Keratinocyte (primary cell): ENCODE measurements at regions not wholly inside any gene's neighbourhood (a gene's known extent, or its start where the extent isn't known, plus 50 kb on each side); places are given as distances from the start of the nearest gene placed in this dataset.

Experiments
- DNase-seq: peaks from one replicate; pipeline ENCODE4 v3.0.0-alpha.2; 2011; ENCODE audit warnings: low read depth, missing footprints, low spot score
- FAIRE-seq: peaks from 2 replicates; lab custom pipeline; 2011; peaks lifted over from hg19 to GRCh38; lab: Jason Lieb, UNC
- H2AFZ ChIP-seq: 2 replicates; pipeline ENCODE4 v1.6.0; 2012; ENCODE audit warnings: low read length, control low read depth, inconsistent platforms; ENCODE audit not compliant: control insufficient read depth
- H3K27ac ChIP-seq: 2 replicates; pipeline ENCODE4 v1.5.1; 2011; ENCODE audit warnings: low read length; ENCODE audit not compliant: control insufficient read depth, insufficient read depth
- H3K27me3 ChIP-seq: 3 replicates; pipeline ENCODE4 v1.6.0; 2011; ENCODE audit warnings: low read length; ENCODE audit not compliant: control insufficient read depth, insufficient read depth; ENCODE audit errors: extremely low read depth
- H3K36me3 ChIP-seq, 2 experiments: 2 replicates in 1 of 2; 3 replicates in 1 of 2; pipeline ENCODE4 v1.5.1; 2011; ENCODE audit warnings: low read length in 2 of 2, mild to moderate bottlenecking in 1 of 2; ENCODE audit not compliant: control insufficient read depth in 2 of 2, insufficient read depth in 2 of 2; ENCODE audit errors: extremely low read depth in 1 of 2
- H3K4me1 ChIP-seq: 3 replicates; pipeline ENCODE4 v1.5.1; 2011; ENCODE audit warnings: low read length; ENCODE audit not compliant: control insufficient read depth, insufficient read depth; ENCODE audit errors: extremely low read depth
- H3K4me2 ChIP-seq: 3 replicates; pipeline ENCODE4 v1.6.0; 2011; ENCODE audit warnings: low read depth, low read length; ENCODE audit not compliant: control insufficient read depth, insufficient read depth; ENCODE audit errors: extremely low read depth
- H3K4me3 ChIP-seq, 3 experiments: fragments of 200-600 bp in 1 of 3; sonication (generic) in 1 of 3; 2 replicates in 2 of 3; 3 replicates in 1 of 3; pipeline ENCODE4 v1.5.1; 2011 to 2016; ENCODE audit warnings: low read length in 3 of 3, mild to moderate bottlenecking in 3 of 3, control low read depth in 2 of 3, inconsistent platforms in 1 of 3, low read depth in 1 of 3, mixed read lengths in 1 of 3, mixed run types in 1 of 3, moderate library complexity in 1 of 3; ENCODE audit not compliant: control insufficient read depth in 2 of 3, insufficient read depth in 2 of 3; ENCODE audit errors: extremely low read depth in 1 of 3
- H3K79me2 ChIP-seq: 2 replicates; pipeline ENCODE4 v1.6.0; 2012; ENCODE audit warnings: low read length; ENCODE audit not compliant: control insufficient read depth, insufficient read depth
- H3K9ac ChIP-seq: 3 replicates; pipeline ENCODE4 v1.6.0; 2011; ENCODE audit warnings: low read length; ENCODE audit not compliant: control insufficient read depth, insufficient read depth; ENCODE audit errors: extremely low read depth
- H3K9me1 ChIP-seq: 3 replicates; pipeline ENCODE4 v1.6.0; 2011; ENCODE audit warnings: low read length; ENCODE audit not compliant: control insufficient read depth, insufficient read depth; ENCODE audit errors: extremely low read depth
- H3K9me3 ChIP-seq: 2 replicates; pipeline ENCODE4 v1.5.1; 2012; ENCODE audit warnings: low read depth, low read length; ENCODE audit not compliant: control insufficient read depth
- H4K20me1 ChIP-seq: 3 replicates; pipeline ENCODE4 v1.6.0; 2011; ENCODE audit warnings: low read length; ENCODE audit not compliant: control insufficient read depth, insufficient read depth; ENCODE audit errors: extremely low read depth
- EZH2 ChIP-seq: IDR thresholded peaks from one replicate; pipeline ENCODE4 v1.6.1; 2012; ENCODE audit warnings: inconsistent platforms, mild to moderate bottlenecking, low read length, moderate library complexity
- dilution Hi-C: fragments of 300-500 bp; cut with MboI; formaldehyde crosslinking; loops from one replicate; pipeline ENCODE4 v1.7.0; 2020; ENCODE audit warnings: low sequenced_read_pairs; ENCODE audit not compliant: extremely low pct_ligation_motif_present
- TF ChIP-seq, protein P1 (sequence below), 3 experiments: IDR thresholded peaks in 1 of 3; conservative IDR thresholded peaks in 1 of 3; optimal IDR thresholded peaks in 1 of 3; 2 replicates in 2 of 3; 3 replicates in 1 of 3; pipeline versions ENCODE3 to v1.5.1; 2011; ENCODE audit warnings: low read length in 3 of 3, mild to moderate bottlenecking in 3 of 3, moderate library complexity in 2 of 3, control low read depth in 1 of 3, inconsistent platforms in 1 of 3; ENCODE audit not compliant: insufficient read depth in 2 of 3; ENCODE audit errors: extremely low read depth in 1 of 3

DNA sequence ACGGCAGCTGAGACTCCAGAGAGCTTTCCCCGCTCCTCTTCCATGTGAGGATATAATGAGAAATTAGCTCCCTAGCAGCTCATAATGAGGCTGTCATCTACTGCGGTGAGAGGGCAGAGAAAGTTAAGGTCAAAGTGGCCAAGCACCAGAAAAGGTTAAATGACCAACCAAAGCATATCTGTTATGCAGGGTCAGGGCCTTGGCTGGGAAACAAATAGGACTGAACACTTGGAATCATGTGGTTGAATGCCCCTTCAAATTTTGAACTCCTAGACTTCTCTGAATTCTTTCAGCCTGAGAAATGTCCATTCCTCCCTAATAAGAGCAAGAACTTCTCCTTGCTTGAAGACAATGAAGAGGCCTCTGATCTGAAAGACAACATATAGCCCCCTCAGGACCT, 115.9 kb downstream of the TM2D1 start:
- H3K9me3 ChIP-seq, result no peaks in the 10 kb centered on the region
- TF ChIP-seq, protein P1, sequence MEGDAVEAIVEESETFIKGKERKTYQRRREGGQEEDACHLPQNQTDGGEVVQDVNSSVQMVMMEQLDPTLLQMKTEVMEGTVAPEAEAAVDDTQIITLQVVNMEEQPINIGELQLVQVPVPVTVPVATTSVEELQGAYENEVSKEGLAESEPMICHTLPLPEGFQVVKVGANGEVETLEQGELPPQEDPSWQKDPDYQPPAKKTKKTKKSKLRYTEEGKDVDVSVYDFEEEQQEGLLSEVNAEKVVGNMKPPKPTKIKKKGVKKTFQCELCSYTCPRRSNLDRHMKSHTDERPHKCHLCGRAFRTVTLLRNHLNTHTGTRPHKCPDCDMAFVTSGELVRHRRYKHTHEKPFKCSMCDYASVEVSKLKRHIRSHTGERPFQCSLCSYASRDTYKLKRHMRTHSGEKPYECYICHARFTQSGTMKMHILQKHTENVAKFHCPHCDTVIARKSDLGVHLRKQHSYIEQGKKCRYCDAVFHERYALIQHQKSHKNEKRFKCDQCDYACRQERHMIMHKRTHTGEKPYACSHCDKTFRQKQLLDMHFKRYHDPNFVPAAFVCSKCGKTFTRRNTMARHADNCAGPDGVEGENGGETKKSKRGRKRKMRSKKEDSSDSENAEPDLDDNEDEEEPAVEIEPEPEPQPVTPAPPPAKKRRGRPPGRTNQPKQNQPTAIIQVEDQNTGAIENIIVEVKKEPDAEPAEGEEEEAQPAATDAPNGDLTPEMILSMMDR (optimal IDR thresholded peaks at IDR 0.05 in 1 of 3, IDR thresholded peaks at IDR 0.05 in 1 of 3, conservative IDR thresholded peaks at IDR 0.05 in 1 of 3; ENCODE audit: extremely low read depth in 1 of 3, insufficient read depth in 2 of 3, low read length in 3 of 3), result no peak
- no peak for TF ChIP-seq EZH2
- H3K36me3 ChIP-seq, result no peaks in the 10 kb centered on the region
- FAIRE-seq (peak; percentile 23), DNase-seq (no peak)
- H3K27ac ChIP-seq, result no peak overlapping the region
- no peaks in the 10 kb centered on the region for H3K27me3 ChIP-seq
- H3K4me2 ChIP-seq, result no peak overlapping the region
- dilution Hi-C loops, result no loop called here
- no peaks in the 10 kb centered on the region for H4K20me1 ChIP-seq
- H3K9ac ChIP-seq, result no peak overlapping the region
- no peak overlapping the region for H3K4me3 ChIP-seq
- no peaks in the 10 kb centered on the region for H3K79me2 ChIP-seq
- peaks cover 34% of the 10 kb centered on the region for H3K4me1 ChIP-seq
- H3K9me1 ChIP-seq, result no peaks in the 10 kb centered on the region
- H2AFZ ChIP-seq, result no peak overlapping the region

DNA sequence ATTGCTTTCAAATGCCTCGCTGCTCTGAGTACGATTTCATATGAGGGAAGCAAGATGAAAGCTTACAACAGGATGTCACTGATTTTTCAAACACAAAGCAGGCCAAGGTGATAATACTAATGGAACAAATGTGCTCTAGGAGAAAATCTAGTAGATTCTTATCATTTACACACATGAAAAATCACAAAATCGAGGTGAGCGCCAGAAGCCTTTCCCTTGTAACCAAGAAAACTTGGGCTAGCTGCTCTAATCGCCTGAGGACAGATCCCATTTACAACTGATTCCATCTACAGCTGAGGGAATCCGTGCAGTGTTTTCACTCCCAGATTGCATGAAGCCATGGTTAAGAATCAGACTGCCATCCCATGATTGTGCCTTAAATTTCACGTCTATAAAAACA, 117.5 kb downstream of the TM2D1 start:
- peak overlapping the region; percentile 91 for H3K4me2 ChIP-seq
- TF ChIP-seq EZH2, result no peak
- TF ChIP-seq, protein P1 (optimal IDR thresholded peaks at IDR 0.05 in 1 of 3, IDR thresholded peaks at IDR 0.05 in 1 of 3, conservative IDR thresholded peaks at IDR 0.05 in 1 of 3; ENCODE audit: extremely low read depth in 1 of 3, insufficient read depth in 2 of 3, low read length in 3 of 3), result no peak
- H3K9me1 ChIP-seq, result no peaks in the 10 kb centered on the region
- dilution Hi-C loops, result no loop called here
- peak overlapping the region; percentile 82 for H3K9ac ChIP-seq
- peak overlapping the region; percentile 99 for H3K27ac ChIP-seq
- H3K27me3 ChIP-seq, result no peaks in the 10 kb centered on the region
- no peak for DNase-seq
- no peaks in the 10 kb centered on the region for H4K20me1 ChIP-seq
- peaks cover 44% of the 10 kb centered on the region for H3K4me1 ChIP-seq
- H3K9me3 ChIP-seq, result no peaks in the 10 kb centered on the region
- no peaks in the 10 kb centered on the region for H3K79me2 ChIP-seq
- peak; percentile 83 for FAIRE-seq
- H3K4me3 ChIP-seq, result no peak overlapping the region
- H3K36me3 ChIP-seq, result no peaks in the 10 kb centered on the region
- peak overlapping the region; percentile 75 for H2AFZ ChIP-seq
